SIG-M5 treated with dmso at 0.1 percent for 504 hours (cell line): ENCODE measurements at regions not wholly inside any gene's neighbourhood (a gene's known extent, or its start where the extent isn't known, plus 50 kb on each side); places are given as distances from the start of the nearest gene placed in this dataset.

ENCODE experiments used
- DNase-seq: peaks from one replicate; lab custom pipeline; 2025; ENCODE audit not compliant: unreplicated experiment; lab: John Stamatoyannopoulos, UW

GRCh38 chr12:90899456-90900182, 55.4 kb downstream of the CCER1 start:
- DNase-seq, result no peak

- DNase-seq, result no peak
Observed at GRCh38 chr12:90897986-90898385, 57.0 kb downstream of the CCER1 start.

GRCh38 chr12:90897316-90897715, 57.7 kb downstream of the CCER1 start:
- DNase-seq, result no peak

GRCh38 chr12:90896821-90897220, 58.2 kb downstream of the CCER1 start:
- DNase-seq, result no peak

GRCh38 chr12:90896164-90896563, 58.8 kb downstream of the CCER1 start:
- no peak for DNase-seq

GRCh38 chr12:90888316-90888715, 66.7 kb downstream of the CCER1 start:
- no peak for DNase-seq

GRCh38 chr12:90883456-90883855, 71.5 kb downstream of the CCER1 start:
- no peak for DNase-seq

GRCh38 chr12:90871726-90872096, 83.3 kb downstream of the CCER1 start:
- no peak for DNase-seq

GRCh38 chr12:90870971-90871725, 83.8 kb downstream of the CCER1 start:
- DNase-seq, result no peak

GRCh38 chr12:90868626-90869025, 86.3 kb downstream of the CCER1 start:
- DNase-seq, result no peak

- no peak for DNase-seq
Observed at GRCh38 chr12:90859591-90859990, 95.4 kb downstream of the CCER1 start.

- DNase-seq, result no peak
Observed at GRCh38 chr12:90858252-90858651, 96.7 kb downstream of the CCER1 start.

- no peak for DNase-seq
Observed at GRCh38 chr12:90855534-90855933, 99.4 kb downstream of the CCER1 start.

GRCh38 chr12:90854136-90854689, 100.8 kb downstream of the CCER1 start:
- DNase-seq, result peak; percentile 50

GRCh38 chr12:90851800-90852718, 102.9 kb downstream of the CCER1 start:
- no peak for DNase-seq

GRCh38 chr12:90842477-90842876, 112.5 kb downstream of the CCER1 start:
- DNase-seq, result no peak

- DNase-seq, result no peak
Observed at GRCh38 chr12:90841336-90841735, 113.6 kb downstream of the CCER1 start.

GRCh38 chr12:90839346-90839745, 115.6 kb downstream of the CCER1 start:
- DNase-seq, result no peak

- no peak for DNase-seq
Observed at GRCh38 chr12:90836689-90837088, 118.3 kb downstream of the CCER1 start.

- no peak for DNase-seq
Observed at GRCh38 chr12:90833228-90833627, 121.7 kb downstream of the CCER1 start.

- DNase-seq, result no peak
Observed at GRCh38 chr12:90832427-90832826, 122.5 kb downstream of the CCER1 start.
